ENCODE measurements at regions not wholly inside any gene's neighbourhood (a gene's known extent, or its start where the extent isn't known, plus 50 kb on each side); places are given as distances from the start of the nearest gene placed in this dataset.

GRCh38 chr4:20370274-20370673 is 118.6 kb downstream of the SLIT2 start:
- DNase-seq: no peak
- Histone ChIP-seq H3K27me3 (ENCODE audit: control insufficient read depth, insufficient read depth, low read length) (no peaks in the 10 kb centered on the region), H3K4me3 (ENCODE audit: insufficient read depth, low read depth, low read length) (no peak overlapping the region), H3K36me3 (replicated peaks; ENCODE audit: control insufficient read depth, insufficient read depth, low read length) (no peaks in the 10 kb centered on the region)

- Histone ChIP-seq H3K27me3 (ENCODE audit: control insufficient read depth, insufficient read depth, low read length) (no peaks in the 10 kb centered on the region), H3K4me3 (ENCODE audit: insufficient read depth, low read depth, low read length) (no peak overlapping the region), H3K36me3 (replicated peaks; ENCODE audit: control insufficient read depth, insufficient read depth, low read length) (no peaks in the 10 kb centered on the region)
- no peak for DNase-seq
These were observed 124.4 kb downstream of the SLIT2 start for GRCh38 chr4:20376070-20376469.

GRCh38 chr4:20378181-20378580 is 126.5 kb downstream of the SLIT2 start:
- Histone ChIP-seq H3K36me3 (replicated peaks; ENCODE audit: control insufficient read depth, insufficient read depth, low read length) (no peaks in the 10 kb centered on the region), H3K4me3 (ENCODE audit: insufficient read depth, low read depth, low read length) (no peak overlapping the region), H3K27me3 (ENCODE audit: control insufficient read depth, insufficient read depth, low read length) (no peaks in the 10 kb centered on the region)
- DNase-seq: no peak

GRCh38 chr4:20381005-20381404 is 129.3 kb downstream of the SLIT2 start:
- Histone ChIP-seq H3K36me3 (replicated peaks; ENCODE audit: control insufficient read depth, insufficient read depth, low read length) (no peaks in the 10 kb centered on the region), H3K27me3 (ENCODE audit: control insufficient read depth, insufficient read depth, low read length) (no peaks in the 10 kb centered on the region), H3K4me3 (ENCODE audit: insufficient read depth, low read depth, low read length) (no peak overlapping the region)
- DNase-seq: no peak

- Histone ChIP-seq H3K4me3 (ENCODE audit: insufficient read depth, low read depth, low read length) (no peak overlapping the region), H3K36me3 (replicated peaks; ENCODE audit: control insufficient read depth, insufficient read depth, low read length) (no peaks in the 10 kb centered on the region), H3K27me3 (ENCODE audit: control insufficient read depth, insufficient read depth, low read length) (no peaks in the 10 kb centered on the region)
- no peak for DNase-seq
These were observed 131.6 kb downstream of the SLIT2 start for GRCh38 chr4:20383283-20383682.

- Histone ChIP-seq H3K36me3 (replicated peaks; ENCODE audit: control insufficient read depth, insufficient read depth, low read length) (no peaks in the 10 kb centered on the region), H3K4me3 (ENCODE audit: insufficient read depth, low read depth, low read length) (no peak overlapping the region), H3K27me3 (ENCODE audit: control insufficient read depth, insufficient read depth, low read length) (no peaks in the 10 kb centered on the region)
- DNase-seq: no peak
These were observed 132.3 kb downstream of the SLIT2 start for GRCh38 chr4:20383969-20384368.

- Histone ChIP-seq H3K4me3 (ENCODE audit: insufficient read depth, low read depth, low read length) (no peak overlapping the region), H3K36me3 (replicated peaks; ENCODE audit: control insufficient read depth, insufficient read depth, low read length) (no peaks in the 10 kb centered on the region), H3K27me3 (ENCODE audit: control insufficient read depth, insufficient read depth, low read length) (no peaks in the 10 kb centered on the region)
- no peak for DNase-seq
These were observed 132.8 kb downstream of the SLIT2 start for GRCh38 chr4:20384456-20384855.

- no peaks in the 10 kb centered on the region for H3K27me3 ChIP-seq (ENCODE audit: control insufficient read depth, insufficient read depth, low read length)
- no peaks in the 10 kb centered on the region for H3K36me3 ChIP-seq (replicated peaks; ENCODE audit: control insufficient read depth, insufficient read depth, low read length)
- no peak overlapping the region for H3K4me3 ChIP-seq (ENCODE audit: insufficient read depth, low read depth, low read length)
- no peak for DNase-seq
These were observed 134.5 kb downstream of the SLIT2 start for GRCh38 chr4:20386001-20386740.

- no peak overlapping the region for H3K4me3 ChIP-seq (ENCODE audit: insufficient read depth, low read depth, low read length)
- H3K27me3 ChIP-seq (ENCODE audit: control insufficient read depth, insufficient read depth, low read length): no peaks in the 10 kb centered on the region
- H3K36me3 ChIP-seq (replicated peaks; ENCODE audit: control insufficient read depth, insufficient read depth, low read length): no peaks in the 10 kb centered on the region
These were observed 135.2 kb downstream of the SLIT2 start for GRCh38 chr4:20386906-20387305.

GRCh38 chr4:20391198-20391597 is 139.5 kb downstream of the SLIT2 start:
- no peak for DNase-seq
- Histone ChIP-seq H3K27me3 (ENCODE audit: control insufficient read depth, insufficient read depth, low read length) (no peaks in the 10 kb centered on the region), H3K36me3 (replicated peaks; ENCODE audit: control insufficient read depth, insufficient read depth, low read length) (no peaks in the 10 kb centered on the region), H3K4me3 (ENCODE audit: insufficient read depth, low read depth, low read length) (no peak overlapping the region)

More at GRCh38 chr4:20386906-20387305, 135.2 kb downstream of the SLIT2 start:
- no peak for DNase-seq

GRCh38 chr4:20391912-20392311 is 140.2 kb downstream of the SLIT2 start:
- DNase-seq: no peak
- no peaks in the 10 kb centered on the region for H3K27me3 ChIP-seq (ENCODE audit: control insufficient read depth, insufficient read depth, low read length)

GRCh38 chr4:20393486-20394100 is 141.9 kb downstream of the SLIT2 start:
- DNase-seq: no peak
- Histone ChIP-seq H3K36me3 (replicated peaks; ENCODE audit: control insufficient read depth, insufficient read depth, low read length) (no peaks in the 10 kb centered on the region), H3K27me3 (ENCODE audit: control insufficient read depth, insufficient read depth, low read length) (no peaks in the 10 kb centered on the region), H3K4me3 (ENCODE audit: insufficient read depth, low read depth, low read length) (no peak overlapping the region)

More at GRCh38 chr4:20391912-20392311, 140.2 kb downstream of the SLIT2 start:
- no peaks in the 10 kb centered on the region for H3K36me3 ChIP-seq (replicated peaks; ENCODE audit: control insufficient read depth, insufficient read depth, low read length)
- H3K4me3 ChIP-seq (ENCODE audit: insufficient read depth, low read depth, low read length): no peak overlapping the region

- no peak for DNase-seq
- no peak overlapping the region for H3K4me3 ChIP-seq (ENCODE audit: insufficient read depth, low read depth, low read length)
- no peaks in the 10 kb centered on the region for H3K27me3 ChIP-seq (ENCODE audit: control insufficient read depth, insufficient read depth, low read length)
- H3K36me3 ChIP-seq (replicated peaks; ENCODE audit: control insufficient read depth, insufficient read depth, low read length): no peaks in the 10 kb centered on the region
These were observed 142.8 kb downstream of the SLIT2 start for GRCh38 chr4:20394512-20394911.

GRCh38 chr4:20395160-20395773 is 143.6 kb downstream of the SLIT2 start:
- DNase-seq: peak; percentile 6
- H3K4me3 ChIP-seq (ENCODE audit: insufficient read depth, low read depth, low read length): no peak overlapping the region
- no peaks in the 10 kb centered on the region for H3K36me3 ChIP-seq (replicated peaks; ENCODE audit: control insufficient read depth, insufficient read depth, low read length)
- no peaks in the 10 kb centered on the region for H3K27me3 ChIP-seq (ENCODE audit: control insufficient read depth, insufficient read depth, low read length)

GRCh38 chr4:20403290-20403689 is 151.6 kb downstream of the SLIT2 start:
- Histone ChIP-seq H3K27me3 (ENCODE audit: control insufficient read depth, insufficient read depth, low read length) (no peaks in the 10 kb centered on the region), H3K36me3 (replicated peaks; ENCODE audit: control insufficient read depth, insufficient read depth, low read length) (no peaks in the 10 kb centered on the region), H3K4me3 (ENCODE audit: insufficient read depth, low read depth, low read length) (no peak overlapping the region)
- DNase-seq: no peak
